ENCODE measurements at regions not wholly inside any gene's neighbourhood (a gene's known extent, or its start where the extent isn't known, plus 50 kb on each side); places are given as distances from the start of the nearest gene placed in this dataset.

GRCh38 chr1:55594701-55595100, 379.5 kb upstream of the USP24 start:
- CTCF ChIA-PET = no interaction called here
- DNase-seq (ENCODE audit: low spot score) = no peak
- POLR2A ChIA-PET (ENCODE audit: low non-redundant PET) = no interaction called here
- no peak overlapping the region for H3K27ac ChIP-seq
- TF ChIP-seq, protein P1, sequence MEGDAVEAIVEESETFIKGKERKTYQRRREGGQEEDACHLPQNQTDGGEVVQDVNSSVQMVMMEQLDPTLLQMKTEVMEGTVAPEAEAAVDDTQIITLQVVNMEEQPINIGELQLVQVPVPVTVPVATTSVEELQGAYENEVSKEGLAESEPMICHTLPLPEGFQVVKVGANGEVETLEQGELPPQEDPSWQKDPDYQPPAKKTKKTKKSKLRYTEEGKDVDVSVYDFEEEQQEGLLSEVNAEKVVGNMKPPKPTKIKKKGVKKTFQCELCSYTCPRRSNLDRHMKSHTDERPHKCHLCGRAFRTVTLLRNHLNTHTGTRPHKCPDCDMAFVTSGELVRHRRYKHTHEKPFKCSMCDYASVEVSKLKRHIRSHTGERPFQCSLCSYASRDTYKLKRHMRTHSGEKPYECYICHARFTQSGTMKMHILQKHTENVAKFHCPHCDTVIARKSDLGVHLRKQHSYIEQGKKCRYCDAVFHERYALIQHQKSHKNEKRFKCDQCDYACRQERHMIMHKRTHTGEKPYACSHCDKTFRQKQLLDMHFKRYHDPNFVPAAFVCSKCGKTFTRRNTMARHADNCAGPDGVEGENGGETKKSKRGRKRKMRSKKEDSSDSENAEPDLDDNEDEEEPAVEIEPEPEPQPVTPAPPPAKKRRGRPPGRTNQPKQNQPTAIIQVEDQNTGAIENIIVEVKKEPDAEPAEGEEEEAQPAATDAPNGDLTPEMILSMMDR (conservative IDR thresholded peaks at IDR 0.05; ENCODE audit: low read depth) = no peak

DNA sequence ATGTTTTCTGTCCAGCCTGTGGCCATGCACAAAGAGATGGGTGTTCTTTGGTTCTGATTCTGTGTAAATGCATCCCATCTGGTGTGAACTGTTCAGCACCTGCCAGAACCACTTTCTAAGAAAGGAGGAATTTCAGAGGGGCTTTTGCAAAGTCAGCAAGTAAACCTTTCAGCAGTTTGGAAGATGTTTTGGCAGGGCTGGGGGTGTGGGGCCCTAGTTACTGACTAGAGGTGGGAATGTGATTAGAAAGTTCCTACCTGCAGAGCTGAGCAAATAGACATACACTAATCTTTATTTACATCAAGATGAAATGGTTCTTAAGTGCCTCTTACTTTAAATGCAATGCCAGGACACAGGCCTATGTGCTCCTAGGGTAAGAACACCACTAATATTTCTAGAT, 378.1 kb upstream of the USP24 start:
- ChIA-PET POLR2A (ENCODE audit: low non-redundant PET) (no interaction called here), CTCF (no interaction called here)
- no peak for DNase-seq (ENCODE audit: low spot score)
- no peak overlapping the region for H3K27ac ChIP-seq
- TF ChIP-seq, protein P1 (conservative IDR thresholded peaks at IDR 0.05; ENCODE audit: low read depth) = no peak

- ChIA-PET POLR2A (ENCODE audit: low non-redundant PET) (no interaction called here), CTCF (interaction anchor here (1.0 kb wide), 1 partner anchor 30 kb away, joined by 3 read pairs; no protein-coding TSS in a partner anchor)
- DNase-seq (ENCODE audit: low spot score) = no peak
- TF ChIP-seq, protein P1 (conservative IDR thresholded peaks at IDR 0.05; ENCODE audit: low read depth) = no peak
- H3K27ac ChIP-seq = no peak overlapping the region
Measured at GRCh38 chr1:55592122-55592521, 377.0 kb upstream of the USP24 start.

DNA sequence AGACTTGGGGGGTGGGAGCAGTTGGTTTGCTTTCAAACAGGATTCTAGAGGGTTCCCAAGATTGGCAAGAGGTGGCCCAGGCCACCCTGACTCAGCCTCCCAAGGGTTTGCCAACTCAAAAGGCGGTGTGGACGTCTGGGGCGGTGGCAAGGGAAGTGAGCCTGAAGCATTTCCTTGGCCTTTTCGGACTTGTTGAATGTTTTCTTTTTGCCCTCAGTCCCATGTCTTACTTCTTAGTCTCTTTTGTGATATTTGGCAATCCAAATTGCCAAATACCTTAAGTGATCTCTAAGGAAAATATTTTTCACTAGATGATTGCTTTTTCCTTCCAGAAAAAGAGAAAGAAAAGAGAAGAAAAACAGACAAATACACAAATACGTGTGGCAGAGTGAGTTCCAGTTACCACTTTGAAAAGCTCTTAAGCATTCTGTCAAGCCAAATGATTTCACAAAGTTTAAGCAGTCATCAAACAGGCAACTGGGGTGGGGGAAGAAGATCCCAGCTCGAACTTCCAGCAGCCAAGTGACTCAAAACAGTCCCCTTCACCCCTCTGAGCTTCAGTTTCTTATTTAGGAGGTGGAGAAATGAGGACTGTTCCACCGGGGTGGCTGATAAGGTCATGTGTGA, 374.6 kb upstream of the USP24 start:
- ChIA-PET CTCF (no interaction called here), POLR2A (ENCODE audit: low non-redundant PET) (no interaction called here)
- peak overlapping the region; percentile 86 for H3K27ac ChIP-seq
- TF ChIP-seq, protein P1 (conservative IDR thresholded peaks at IDR 0.05; ENCODE audit: low read depth) = no peak
- peak; percentile 16 for DNase-seq (ENCODE audit: low spot score)

GRCh38 chr1:55588309-55588708, 373.1 kb upstream of the USP24 start:
- TF ChIP-seq, protein P1 (conservative IDR thresholded peaks at IDR 0.05; ENCODE audit: low read depth) = no peak
- POLR2A ChIA-PET (ENCODE audit: low non-redundant PET) = no interaction called here
- no peak overlapping the region for H3K27ac ChIP-seq
- no peak for DNase-seq (ENCODE audit: low spot score)
- CTCF ChIA-PET = interaction anchor here (0.6 kb wide), 1 partner anchor 82 kb away, joined by 3 read pairs; no protein-coding TSS in a partner anchor

DNA sequence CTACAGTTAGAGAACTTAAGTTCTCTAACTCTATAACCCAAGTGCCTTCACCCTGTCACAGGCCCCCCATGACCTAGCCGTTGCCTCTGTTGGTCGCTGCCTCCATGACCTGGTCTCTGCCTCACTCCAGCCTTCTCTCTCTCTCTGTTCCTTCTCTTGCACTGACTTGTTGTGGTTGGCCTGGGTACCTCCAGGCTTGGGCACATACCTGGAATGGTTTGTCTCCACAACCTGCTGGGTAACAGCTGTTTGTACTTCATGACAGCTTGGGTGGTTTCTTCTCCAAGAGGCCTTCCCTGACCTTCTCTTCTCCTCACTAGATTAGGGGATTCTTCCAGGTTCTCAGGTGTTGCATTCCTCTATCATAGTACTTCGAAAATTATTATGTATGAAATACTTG, 371.6 kb upstream of the USP24 start:
- TF ChIP-seq, protein P1 (conservative IDR thresholded peaks at IDR 0.05; ENCODE audit: low read depth) = no peak
- DNase-seq (ENCODE audit: low spot score) = no peak
- ChIA-PET POLR2A (ENCODE audit: low non-redundant PET) (no interaction called here), CTCF (no interaction called here)
- no peak overlapping the region for H3K27ac ChIP-seq

Data from RWPE1 (cell line).